Stimulated activated memory B cell treated with anti-CD40 and anti-IgM and Interleukin-4, amounts not matched to agents 10 μg/mL and 1 μg/mL and 100 μg/mL, for 72 hours (primary cell): ENCODE measurements at regions not wholly inside any gene's neighbourhood (a gene's known extent, or its start where the extent isn't known, plus 50 kb on each side); places are given as distances from the start of the nearest gene placed in this dataset.
"Not testable (repeated sequence)": the region's sequence is repeated elsewhere in the genome, so short reads cannot be mapped to it uniquely, and the experiment has no call there.

ENCODE experiments used
- ATAC-seq: fragments of 150-1000 bp; cut with Tn5 transposase; 2 replicates; pipeline ENCODE4 v1.10.0; 2021
- H3K27ac Mint-ChIP-seq: one replicate; pipeline ENCODE4 v1.8.0; 2022; ENCODE audit warnings: mild to moderate bottlenecking, mixed read lengths
- H3K27me3 Mint-ChIP-seq: one replicate; pipeline ENCODE4 v1.8.0; 2022; ENCODE audit warnings: mixed read lengths
- H3K36me3 Mint-ChIP-seq: one replicate; pipeline ENCODE4 v1.8.0; 2022; ENCODE audit warnings: mixed read lengths
- H3K4me1 Mint-ChIP-seq: one replicate; pipeline ENCODE4 v1.8.0; 2022; ENCODE audit warnings: mixed read lengths
- H3K4me3 Mint-ChIP-seq: one replicate; pipeline ENCODE4 v1.8.0; 2022; ENCODE audit warnings: mild to moderate bottlenecking, moderate library complexity, mixed read lengths
- H3K9me3 Mint-ChIP-seq: one replicate; pipeline ENCODE4 v1.8.0; 2022; ENCODE audit warnings: mixed read lengths

DNA sequence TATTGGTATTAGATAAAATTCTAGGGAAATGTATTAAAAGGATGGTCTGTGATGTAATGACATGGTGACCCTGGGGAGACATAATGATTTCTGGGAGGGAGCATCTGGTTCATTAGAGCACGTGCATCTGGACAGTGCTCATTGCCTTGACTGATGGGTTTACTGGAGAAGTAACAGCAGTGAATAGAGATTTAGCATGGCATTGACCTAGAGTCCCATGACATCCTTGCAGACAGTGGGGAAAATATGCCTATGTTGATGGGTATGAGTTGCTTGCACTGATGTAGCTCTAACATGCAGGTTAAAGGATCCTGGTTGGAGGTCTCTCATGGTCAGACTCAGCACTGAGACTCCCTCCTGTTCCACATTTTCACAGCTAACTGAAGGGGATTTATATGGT lies 164.1 kb upstream of the OLIG3 start:
- Mint-ChIP-seq H3K4me1 (no peaks in the 10 kb centered on the region), H3K27ac (no peak overlapping the region), H3K4me3 (no peak overlapping the region), H3K36me3 (peaks cover 8% of the 10 kb centered on the region), H3K27me3 (peaks cover 9% of the 10 kb centered on the region), H3K9me3 (peaks cover 4% of the 10 kb centered on the region)
- no peak for ATAC-seq

DNA sequence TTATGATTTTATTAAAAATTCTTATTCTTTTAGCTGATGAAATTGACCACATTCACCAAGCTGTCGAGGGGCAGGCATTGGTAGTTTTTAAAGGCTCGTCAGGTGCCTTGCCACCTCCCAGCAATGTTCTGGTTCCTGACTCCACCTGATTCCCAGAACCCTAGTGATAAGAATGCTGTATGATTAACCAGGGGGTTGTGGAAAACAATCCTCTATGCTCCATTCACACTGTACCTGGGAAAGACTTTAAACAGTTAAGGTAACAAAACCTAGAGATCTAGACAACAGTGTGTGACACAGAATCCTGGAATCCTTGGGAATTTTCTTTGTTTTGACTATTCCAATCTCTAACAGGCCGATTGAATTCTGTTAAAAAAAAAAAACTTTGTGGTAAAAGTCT lies 165.7 kb upstream of the OLIG3 start:
- no peak for ATAC-seq
- H3K4me1 Mint-ChIP-seq = no peaks in the 10 kb centered on the region
- no peak overlapping the region for H3K27ac Mint-ChIP-seq
- H3K27me3 Mint-ChIP-seq = peaks cover 9% of the 10 kb centered on the region
- H3K4me3 Mint-ChIP-seq = no peak overlapping the region
- H3K9me3 Mint-ChIP-seq = peaks cover 4% of the 10 kb centered on the region
- peaks cover 8% of the 10 kb centered on the region for H3K36me3 Mint-ChIP-seq

DNA sequence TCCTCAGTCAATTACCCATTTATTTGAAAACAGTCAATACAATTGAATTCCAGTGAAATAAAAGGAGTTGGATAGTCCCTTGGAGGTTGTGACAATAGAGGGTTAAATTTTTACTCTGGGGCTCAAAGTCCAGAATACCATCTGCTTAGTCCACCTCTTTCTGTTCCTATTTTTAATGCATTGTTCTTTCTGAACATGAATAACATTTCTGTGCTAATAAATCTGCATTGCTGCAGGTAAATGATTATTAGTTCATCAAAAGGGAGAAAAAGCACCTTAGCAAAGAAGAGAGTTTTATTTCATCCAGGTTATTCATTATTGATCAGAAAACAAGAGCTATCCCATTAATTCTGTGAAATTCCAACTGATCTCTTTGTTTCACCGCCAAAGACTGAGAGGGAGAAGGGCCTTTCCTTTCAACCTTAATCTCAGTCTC lies 166.1 kb upstream of the OLIG3 start:
- no peak overlapping the region for H3K27ac Mint-ChIP-seq
- no peak for ATAC-seq
- no peaks in the 10 kb centered on the region for H3K4me1 Mint-ChIP-seq
- H3K4me3 Mint-ChIP-seq = no peak overlapping the region
- peaks cover 8% of the 10 kb centered on the region for H3K36me3 Mint-ChIP-seq
- peaks cover 9% of the 10 kb centered on the region for H3K27me3 Mint-ChIP-seq
- peaks cover 4% of the 10 kb centered on the region for H3K9me3 Mint-ChIP-seq

DNA sequence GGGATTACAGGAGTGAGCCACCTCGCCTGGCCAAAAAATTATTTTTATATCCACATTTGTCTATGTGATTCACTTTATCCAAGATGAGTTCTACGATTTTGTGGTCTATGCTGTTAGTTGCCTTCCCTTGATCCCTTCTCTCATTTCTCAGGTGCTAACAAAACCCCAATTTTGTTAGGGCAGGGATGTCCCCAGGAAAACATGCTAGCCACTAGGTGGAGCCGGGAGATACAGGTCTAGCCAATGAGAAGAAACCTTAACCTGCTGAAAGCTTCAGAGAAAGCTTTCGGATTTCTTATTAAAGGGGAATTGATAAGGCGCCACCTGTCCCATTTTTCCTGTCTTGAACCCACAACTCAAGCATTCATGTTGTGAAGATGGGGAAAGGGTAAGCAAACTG lies 167.4 kb upstream of the OLIG3 start:
- no peak for ATAC-seq
- Mint-ChIP-seq H3K36me3 (peaks cover 8% of the 10 kb centered on the region), H3K27ac (no peak overlapping the region), H3K9me3 (peaks cover 4% of the 10 kb centered on the region), H3K4me1 (no peaks in the 10 kb centered on the region), H3K27me3 (peaks cover 9% of the 10 kb centered on the region), H3K4me3 (no peak overlapping the region)

DNA sequence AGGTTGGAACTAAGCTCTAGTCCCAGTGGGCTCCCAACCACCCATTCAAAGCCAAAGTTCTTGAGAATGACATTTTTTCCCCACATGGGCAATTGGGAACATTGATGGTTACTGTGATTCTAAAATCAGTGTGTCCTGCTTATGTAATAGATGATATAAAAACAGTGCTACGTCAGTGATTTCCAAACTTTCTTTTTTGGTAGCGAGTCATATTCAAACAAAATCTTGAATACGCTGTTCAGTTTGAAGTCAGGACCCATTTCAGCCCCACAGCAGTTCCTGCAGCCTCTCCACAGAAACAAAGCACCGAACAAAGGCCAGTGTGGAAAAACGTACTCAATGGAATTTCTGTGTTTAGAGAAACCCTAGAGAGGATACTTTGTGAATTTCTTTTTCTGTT lies 170.0 kb upstream of the OLIG3 start:
- no peaks in the 10 kb centered on the region for H3K9me3 Mint-ChIP-seq
- no peaks in the 10 kb centered on the region for H3K4me1 Mint-ChIP-seq
- H3K36me3 Mint-ChIP-seq = no peaks in the 10 kb centered on the region
- no peak overlapping the region for H3K27ac Mint-ChIP-seq
- no peak overlapping the region for H3K4me3 Mint-ChIP-seq
- no peak for ATAC-seq
- H3K27me3 Mint-ChIP-seq = no peaks in the 10 kb centered on the region

DNA sequence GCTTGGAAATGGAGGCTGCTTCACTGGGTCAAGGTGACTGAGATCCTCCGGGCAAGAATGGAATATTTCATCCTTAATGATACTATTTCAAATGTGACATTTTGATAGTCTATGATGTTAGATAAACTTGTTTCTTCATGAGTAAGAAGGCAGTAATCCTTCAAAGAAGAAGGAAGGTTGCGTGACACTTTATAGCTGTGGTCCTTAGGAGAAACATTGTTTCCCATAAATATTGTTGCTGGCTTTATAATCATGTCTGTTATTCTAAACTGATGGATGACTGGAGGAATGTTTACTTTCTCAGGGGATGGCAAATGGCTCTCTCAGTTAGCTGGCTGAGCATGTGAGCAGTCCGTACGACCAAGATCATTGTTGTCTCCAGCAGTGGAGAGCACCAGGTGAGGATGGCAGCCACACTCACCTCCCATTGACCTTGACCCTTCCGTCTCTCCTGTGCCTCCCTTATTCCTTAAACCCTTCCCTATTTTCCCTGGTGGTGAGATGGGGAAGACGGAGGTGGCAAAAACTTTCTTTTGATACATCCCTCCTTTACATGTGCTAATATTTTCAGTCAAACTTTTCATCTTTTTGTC lies 171.2 kb upstream of the OLIG3 start:
- H3K9me3 Mint-ChIP-seq = no peaks in the 10 kb centered on the region
- no peaks in the 10 kb centered on the region for H3K27me3 Mint-ChIP-seq
- ATAC-seq = no peak
- H3K4me3 Mint-ChIP-seq = no peak overlapping the region
- H3K4me1 Mint-ChIP-seq = no peaks in the 10 kb centered on the region
- H3K36me3 Mint-ChIP-seq = no peaks in the 10 kb centered on the region
- no peak overlapping the region for H3K27ac Mint-ChIP-seq

DNA sequence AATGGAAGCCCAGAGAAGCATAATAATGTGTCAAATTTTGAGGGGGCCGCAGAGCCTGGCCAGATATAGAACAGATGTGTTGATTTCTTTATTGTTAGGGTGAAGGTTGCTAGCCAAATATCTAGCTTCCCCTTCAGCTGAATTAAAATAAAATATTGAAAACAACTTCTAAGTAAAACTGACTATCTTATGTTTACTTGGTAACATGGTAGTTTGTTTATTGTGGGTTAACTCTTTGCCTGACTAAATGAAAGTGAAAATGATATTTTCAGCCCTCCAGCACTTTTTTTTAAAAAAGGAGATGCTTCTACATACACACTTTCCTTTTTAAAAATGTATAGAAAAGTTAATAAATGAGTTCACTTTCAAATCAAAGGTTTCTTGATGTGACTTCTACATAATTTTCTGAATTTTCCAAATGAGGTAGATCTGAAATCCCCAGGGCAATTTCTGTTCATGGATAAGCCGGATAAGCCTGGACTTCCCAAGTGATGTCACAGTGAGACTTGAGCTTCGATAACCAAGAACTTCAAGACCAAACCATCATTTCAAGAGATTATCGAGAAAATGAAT lies 172.1 kb upstream of the OLIG3 start:
- no peak overlapping the region for H3K27ac Mint-ChIP-seq
- no peak overlapping the region for H3K4me3 Mint-ChIP-seq
- no peaks in the 10 kb centered on the region for H3K4me1 Mint-ChIP-seq
- H3K9me3 Mint-ChIP-seq = no peaks in the 10 kb centered on the region
- ATAC-seq = no peak
- H3K27me3 Mint-ChIP-seq = no peaks in the 10 kb centered on the region
- H3K36me3 Mint-ChIP-seq = no peaks in the 10 kb centered on the region

DNA sequence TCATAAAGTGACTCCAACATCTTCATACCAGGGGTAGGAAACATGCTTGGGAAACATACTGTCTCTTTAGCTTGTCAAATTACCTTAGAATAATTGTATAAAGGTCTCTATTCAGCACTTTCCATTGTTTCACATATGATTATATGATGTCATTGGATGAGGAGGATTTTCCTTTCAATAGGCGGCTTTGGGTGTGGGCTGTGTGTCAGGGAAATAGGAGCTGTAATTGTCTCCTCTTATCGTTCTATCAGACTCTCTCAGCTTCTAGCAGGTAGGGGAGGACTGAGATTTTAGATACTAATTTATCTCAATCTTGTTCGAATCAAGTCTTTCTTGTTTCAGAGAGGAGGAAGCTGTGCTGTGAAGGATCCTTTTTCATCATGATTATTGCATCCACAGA lies 179.4 kb upstream of the OLIG3 start:
- peaks cover 12% of the 10 kb centered on the region for H3K27me3 Mint-ChIP-seq
- no peak overlapping the region for H3K27ac Mint-ChIP-seq
- no peak for ATAC-seq
- H3K36me3 Mint-ChIP-seq = no peaks in the 10 kb centered on the region
- no peak overlapping the region for H3K4me3 Mint-ChIP-seq
- no peaks in the 10 kb centered on the region for H3K9me3 Mint-ChIP-seq
- H3K4me1 Mint-ChIP-seq = peaks cover 9% of the 10 kb centered on the region

DNA sequence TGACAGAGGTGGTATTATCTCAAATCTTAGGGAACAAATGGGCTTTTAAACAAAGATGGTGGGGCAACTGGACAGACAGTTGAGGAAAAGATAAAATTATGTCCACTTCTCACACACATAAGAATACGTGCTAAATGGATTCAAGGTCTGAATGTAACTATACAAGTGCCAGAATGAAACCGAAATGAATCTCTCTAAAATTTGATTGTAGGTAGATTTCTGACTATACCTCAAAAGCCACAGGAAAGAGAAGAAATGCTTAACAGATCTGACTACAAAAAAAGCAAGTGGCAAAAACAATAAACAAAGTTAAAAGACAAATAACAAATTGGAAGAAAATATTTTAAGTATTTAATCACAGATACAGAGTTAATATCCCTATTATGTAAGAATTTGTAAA lies 182.7 kb upstream of the OLIG3 start:
- Mint-ChIP-seq H3K27ac (no peak overlapping the region), H3K4me3 (no peak overlapping the region), H3K36me3 (no peaks in the 10 kb centered on the region), H3K9me3 (no peaks in the 10 kb centered on the region), H3K4me1 (peaks cover 15% of the 10 kb centered on the region), H3K27me3 (peaks cover 12% of the 10 kb centered on the region)
- ATAC-seq = no peak

DNA sequence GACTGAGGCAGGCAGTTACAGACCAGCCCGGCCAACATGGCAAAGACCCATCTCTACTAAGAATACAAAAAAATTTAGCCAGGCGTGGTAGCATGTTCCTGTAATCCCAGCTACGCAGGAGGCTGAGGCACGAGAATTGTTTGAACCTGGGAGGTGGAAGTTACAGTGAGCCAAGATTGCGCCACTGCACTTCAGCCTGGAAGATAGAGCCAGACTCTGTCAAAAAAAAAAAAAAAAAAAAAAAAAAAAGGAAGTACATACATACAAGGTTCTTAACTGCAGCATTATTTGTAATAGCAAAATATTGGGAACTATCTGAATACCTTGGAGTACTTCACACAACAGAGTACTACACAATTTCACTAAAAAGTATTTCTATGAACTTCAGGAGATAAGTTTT lies 183.5 kb upstream of the OLIG3 start:
- no peak for ATAC-seq
- no peak overlapping the region for H3K27ac Mint-ChIP-seq
- H3K27me3 Mint-ChIP-seq = peaks cover 12% of the 10 kb centered on the region
- no peaks in the 10 kb centered on the region for H3K9me3 Mint-ChIP-seq
- peaks cover 15% of the 10 kb centered on the region for H3K4me1 Mint-ChIP-seq
- H3K4me3 Mint-ChIP-seq = no peak overlapping the region
- H3K36me3 Mint-ChIP-seq = no peaks in the 10 kb centered on the region

DNA sequence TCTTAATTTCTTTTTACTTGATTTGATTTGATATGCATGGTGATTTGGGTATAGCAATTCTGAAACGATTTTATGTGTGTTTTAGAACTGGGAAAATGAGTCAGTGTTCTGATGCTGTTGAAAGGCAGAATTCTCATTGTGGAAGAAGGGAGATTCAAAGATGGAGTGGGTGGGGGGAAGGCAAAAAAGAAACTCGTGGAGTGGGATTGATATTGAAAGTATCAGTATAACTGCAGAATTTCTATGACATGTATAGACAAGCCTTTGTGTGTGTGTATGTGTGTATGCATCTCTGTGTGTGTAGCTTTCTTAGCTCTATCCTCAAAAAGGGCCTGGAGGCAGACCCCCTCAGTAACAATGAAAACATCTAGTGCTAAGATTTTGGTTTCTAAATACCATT lies 184.3 kb upstream of the OLIG3 start:
- H3K36me3 Mint-ChIP-seq = no peaks in the 10 kb centered on the region
- H3K4me1 Mint-ChIP-seq = peaks cover 15% of the 10 kb centered on the region

DNA sequence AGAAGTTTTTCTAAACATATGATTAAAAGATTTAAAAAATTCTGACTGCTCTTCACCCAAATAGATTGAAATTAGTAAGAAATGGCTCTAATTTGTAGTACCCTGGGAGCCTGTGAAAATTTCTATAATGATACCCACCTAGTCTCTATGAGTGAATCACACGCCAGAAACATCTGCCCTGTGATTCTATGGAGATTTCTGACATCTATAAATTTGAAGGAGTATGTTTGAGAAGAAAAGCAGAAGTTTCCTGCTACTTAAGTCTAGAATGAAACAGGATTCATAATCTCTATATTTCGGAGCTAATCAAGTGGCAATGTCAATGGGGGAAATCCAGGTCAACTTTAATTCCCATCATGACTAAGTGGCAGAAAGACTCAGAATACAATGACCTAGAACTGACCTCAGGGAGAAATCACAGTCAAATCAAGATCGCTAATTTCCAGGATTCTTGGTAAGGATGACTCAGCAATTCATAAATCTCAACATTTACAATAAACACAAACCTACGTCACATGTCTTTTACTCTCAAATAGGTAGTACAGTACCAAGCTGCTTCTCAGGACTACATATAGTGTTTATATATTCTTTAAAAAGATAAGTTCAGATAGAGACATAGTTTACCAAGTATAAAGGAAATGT lies 186.2 kb upstream of the TNFAIP3 start:
- Mint-ChIP-seq H3K4me1 (peaks cover 21% of the 10 kb centered on the region), H3K9me3 (no peaks in the 10 kb centered on the region), H3K27ac (no peak overlapping the region), H3K27me3 (no peaks in the 10 kb centered on the region), H3K4me3 (no peak overlapping the region), H3K36me3 (no peaks in the 10 kb centered on the region)
- ATAC-seq = no peak

More for the DNA sequence above, 184.3 kb upstream of the OLIG3 start:
- H3K27me3 Mint-ChIP-seq = peaks cover 12% of the 10 kb centered on the region
- H3K27ac Mint-ChIP-seq = no peak overlapping the region
- H3K4me3 Mint-ChIP-seq = no peak overlapping the region
- H3K9me3 Mint-ChIP-seq = no peaks in the 10 kb centered on the region
- no peak for ATAC-seq

DNA sequence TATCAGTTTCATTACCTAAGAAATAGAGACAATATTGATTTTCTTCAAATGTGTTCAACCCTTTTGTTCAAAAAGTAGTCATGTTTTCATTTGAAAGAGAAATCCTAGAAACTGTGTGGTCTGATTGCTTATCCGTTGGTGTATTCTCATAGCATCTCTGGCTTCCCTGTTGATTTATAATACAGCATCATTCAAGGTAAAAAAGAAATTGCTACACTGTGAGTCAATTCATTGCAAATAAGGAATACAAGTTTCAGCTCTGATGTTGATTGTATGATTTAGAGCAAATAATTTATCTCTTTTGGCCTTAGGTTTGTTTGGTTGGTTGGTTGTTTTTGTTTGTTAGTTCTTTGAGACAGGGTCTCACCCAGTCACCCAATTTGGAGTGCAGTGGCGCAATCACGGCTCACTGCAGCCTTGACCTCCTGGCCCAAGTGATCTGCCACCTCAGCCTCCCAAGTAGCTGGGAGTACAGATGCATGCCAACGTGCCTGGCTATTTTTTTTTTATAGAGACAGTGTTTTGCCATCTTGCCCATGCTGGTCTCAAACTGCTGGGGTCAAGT lies 185.5 kb upstream of the TNFAIP3 start:
- H3K36me3 Mint-ChIP-seq = no peaks in the 10 kb centered on the region
- no peak overlapping the region for H3K4me3 Mint-ChIP-seq
- no peak for ATAC-seq
- no peaks in the 10 kb centered on the region for H3K9me3 Mint-ChIP-seq
- no peaks in the 10 kb centered on the region for H3K27me3 Mint-ChIP-seq
- no peak overlapping the region for H3K27ac Mint-ChIP-seq
- H3K4me1 Mint-ChIP-seq = peaks cover 21% of the 10 kb centered on the region

DNA sequence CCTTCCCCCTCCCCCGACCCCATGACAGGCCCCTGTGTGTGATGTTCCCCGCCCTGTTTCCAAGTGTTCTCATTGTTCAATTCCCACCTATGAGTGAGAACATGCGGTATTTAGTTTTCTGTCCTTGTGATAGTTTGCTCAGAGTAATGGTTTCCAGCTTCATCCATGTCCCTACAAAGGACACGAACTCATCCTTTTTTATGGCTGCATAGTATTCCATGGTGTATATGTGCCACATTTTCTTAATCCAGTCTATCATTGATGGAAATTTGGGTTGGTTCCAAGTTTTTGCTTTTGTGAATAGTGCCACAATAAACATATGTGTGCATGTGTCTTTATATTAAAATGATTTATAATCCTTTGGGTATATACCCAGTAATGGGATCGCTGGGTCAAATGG lies 184.4 kb upstream of the TNFAIP3 start:
- ATAC-seq, H3K27ac Mint-ChIP-seq, H3K4me3 Mint-ChIP-seq, H3K27me3 Mint-ChIP-seq, H3K9me3 Mint-ChIP-seq, H3K36me3 Mint-ChIP-seq: not testable (repeated sequence)
- peaks cover 21% of the 10 kb centered on the region for H3K4me1 Mint-ChIP-seq

DNA sequence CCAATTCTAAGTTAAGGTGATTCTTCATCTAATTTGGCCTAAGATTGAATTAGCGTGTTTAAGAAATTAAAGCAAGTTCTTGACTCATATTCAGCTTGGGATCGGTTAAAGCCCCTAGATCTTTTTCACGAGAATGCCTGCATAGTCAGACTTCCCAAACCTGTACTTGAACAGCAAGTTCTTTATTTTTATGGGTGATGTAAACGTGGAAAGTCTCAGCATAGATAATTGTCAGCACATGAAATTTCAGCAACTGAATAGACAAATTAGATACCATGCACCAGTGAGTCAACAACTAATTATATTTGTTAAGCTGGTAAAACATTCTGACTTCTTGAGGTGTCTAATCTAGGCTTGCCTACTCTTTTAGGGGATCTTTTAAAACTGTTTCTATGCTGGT lies 183.1 kb upstream of the TNFAIP3 start:
- no peak overlapping the region for H3K27ac Mint-ChIP-seq
- H3K4me1 Mint-ChIP-seq = peaks cover 11% of the 10 kb centered on the region
- ATAC-seq = no peak

DNA sequence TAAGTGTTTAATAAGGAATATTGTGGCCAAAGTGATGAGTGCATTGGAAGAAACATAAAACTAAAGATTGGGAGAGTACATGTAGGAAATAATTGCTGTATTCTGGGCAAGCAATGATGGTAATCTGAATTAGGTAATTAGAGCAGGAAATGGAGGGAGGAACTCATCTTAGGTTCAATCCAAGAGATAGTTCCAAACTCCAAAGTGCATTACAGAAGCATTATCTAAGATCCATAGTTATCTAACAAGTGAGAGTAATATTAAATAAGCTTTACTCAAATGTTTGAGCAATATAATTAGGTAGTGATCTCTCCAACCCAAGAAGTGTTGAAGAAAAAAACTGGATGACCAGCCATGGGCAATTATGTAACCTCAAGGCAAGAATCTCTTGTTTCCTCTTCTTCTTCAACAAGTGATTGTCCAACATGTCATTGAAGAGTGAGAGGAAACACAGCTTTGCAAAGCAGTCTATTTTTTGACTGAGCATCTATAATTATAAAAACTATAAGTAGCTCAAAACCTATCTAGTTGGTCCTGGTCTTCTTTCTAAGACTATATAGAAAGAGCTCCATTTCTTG lies 181.2 kb upstream of the TNFAIP3 start:
- H3K27me3 Mint-ChIP-seq = no peaks in the 10 kb centered on the region
- no peak overlapping the region for H3K4me3 Mint-ChIP-seq
- no peak overlapping the region for H3K27ac Mint-ChIP-seq
- peaks cover 8% of the 10 kb centered on the region for H3K4me1 Mint-ChIP-seq
- no peak for ATAC-seq
- H3K9me3 Mint-ChIP-seq = no peaks in the 10 kb centered on the region
- no peaks in the 10 kb centered on the region for H3K36me3 Mint-ChIP-seq

More for the DNA sequence above, 183.1 kb upstream of the TNFAIP3 start:
- Mint-ChIP-seq H3K36me3 (no peaks in the 10 kb centered on the region), H3K4me3 (no peak overlapping the region), H3K9me3 (no peaks in the 10 kb centered on the region), H3K27me3 (no peaks in the 10 kb centered on the region)
